Stimulated activated CD4-positive, alpha-beta T cell treated with anti-CD3 and anti-CD28 coated beads, Interleukin-12 subunit alpha, Interleukin-12 subunit beta, amount 100 ng/mL, for 24 hours (primary cell): ENCODE measurements at regions not wholly inside any gene's neighbourhood (a gene's known extent, or its start where the extent isn't known, plus 50 kb on each side); places are given as distances from the start of the nearest gene placed in this dataset.
"Not testable (repeated sequence)": the region's sequence is repeated elsewhere in the genome, so short reads cannot be mapped to it uniquely, and the experiment has no call there.

Experiments used
- DNase-seq, 2 experiments: peaks; one replicate each; pipeline ENCODE4 v3.0.0-alpha.2; 2020; ENCODE audit warnings: low read depth in 2 of 2

- DNase-seq, result no peak
These were observed 357.7 kb upstream of the BOD1L1 start for GRCh38 chr4:13984991-13985800.

DNA sequence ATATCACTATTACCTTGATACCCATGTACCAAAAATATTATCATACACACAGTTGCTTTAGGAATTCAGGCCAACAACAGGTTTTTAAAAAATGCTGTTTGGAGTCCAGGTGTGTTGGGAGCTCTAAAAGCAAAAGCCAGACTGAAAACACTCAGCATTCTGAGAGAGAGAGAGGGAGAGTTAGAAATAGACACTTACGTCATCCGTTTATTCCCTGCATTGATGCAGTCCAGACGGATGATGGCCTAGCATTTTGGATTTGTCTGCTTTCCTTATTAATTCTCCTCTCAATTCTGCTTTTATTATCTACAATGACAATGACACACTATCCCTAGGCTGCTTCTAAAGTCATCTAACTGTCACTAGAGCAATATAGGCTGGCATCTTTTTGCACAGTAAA is 358.3 kb upstream of the BOD1L1 start:
- DNase-seq, result no peak

GRCh38 chr4:13986548-13986947 is 359.0 kb upstream of the BOD1L1 start:
- no peak for DNase-seq

DNA sequence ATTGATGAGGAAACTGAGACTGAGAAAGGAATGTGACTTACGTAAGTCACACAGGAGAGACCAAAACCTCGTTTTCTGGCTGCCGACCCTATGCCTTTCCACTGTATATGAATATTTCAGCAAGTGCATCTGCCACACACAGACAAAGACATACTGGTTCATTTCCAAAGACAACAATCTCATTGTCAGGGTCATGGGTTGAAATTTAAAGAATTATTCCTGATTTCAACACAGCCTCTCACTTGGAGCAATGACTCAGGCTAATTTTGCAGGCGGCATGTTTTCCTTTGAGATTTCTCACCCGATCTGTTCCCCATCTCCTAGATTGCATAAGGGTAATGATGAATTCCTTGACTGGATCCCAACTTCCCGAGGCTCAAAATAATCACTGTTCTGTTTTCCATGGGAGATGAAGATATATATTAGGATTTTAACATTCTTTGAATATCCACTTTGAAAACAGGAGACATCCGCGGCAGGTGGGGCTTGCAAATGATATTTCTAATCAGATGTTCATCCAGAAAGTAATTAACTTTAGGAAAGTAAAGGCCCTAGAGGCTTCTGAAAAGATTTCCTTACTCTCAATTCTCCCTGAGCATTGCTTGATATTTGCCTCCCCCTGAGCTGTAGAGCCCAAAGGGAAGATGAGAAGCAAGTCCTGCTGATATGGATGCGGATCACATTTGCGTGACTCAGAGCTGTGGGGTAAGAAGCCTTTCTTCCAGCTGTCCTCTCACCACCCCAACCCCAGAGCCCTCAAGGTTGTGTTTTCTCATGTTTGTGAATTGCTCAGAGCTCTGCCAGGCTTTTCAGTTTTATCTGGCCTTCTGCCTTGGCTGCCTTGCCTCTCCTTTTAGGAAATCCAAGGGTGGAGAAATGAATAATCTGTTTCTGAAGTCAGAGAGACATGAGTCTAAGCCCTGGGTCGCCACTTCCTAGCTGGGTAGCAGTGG is 361.1 kb upstream of the BOD1L1 start:
- no peak for DNase-seq

- no peak for DNase-seq
These were observed 362.0 kb upstream of the BOD1L1 start for GRCh38 chr4:13989501-13989900.

DNA sequence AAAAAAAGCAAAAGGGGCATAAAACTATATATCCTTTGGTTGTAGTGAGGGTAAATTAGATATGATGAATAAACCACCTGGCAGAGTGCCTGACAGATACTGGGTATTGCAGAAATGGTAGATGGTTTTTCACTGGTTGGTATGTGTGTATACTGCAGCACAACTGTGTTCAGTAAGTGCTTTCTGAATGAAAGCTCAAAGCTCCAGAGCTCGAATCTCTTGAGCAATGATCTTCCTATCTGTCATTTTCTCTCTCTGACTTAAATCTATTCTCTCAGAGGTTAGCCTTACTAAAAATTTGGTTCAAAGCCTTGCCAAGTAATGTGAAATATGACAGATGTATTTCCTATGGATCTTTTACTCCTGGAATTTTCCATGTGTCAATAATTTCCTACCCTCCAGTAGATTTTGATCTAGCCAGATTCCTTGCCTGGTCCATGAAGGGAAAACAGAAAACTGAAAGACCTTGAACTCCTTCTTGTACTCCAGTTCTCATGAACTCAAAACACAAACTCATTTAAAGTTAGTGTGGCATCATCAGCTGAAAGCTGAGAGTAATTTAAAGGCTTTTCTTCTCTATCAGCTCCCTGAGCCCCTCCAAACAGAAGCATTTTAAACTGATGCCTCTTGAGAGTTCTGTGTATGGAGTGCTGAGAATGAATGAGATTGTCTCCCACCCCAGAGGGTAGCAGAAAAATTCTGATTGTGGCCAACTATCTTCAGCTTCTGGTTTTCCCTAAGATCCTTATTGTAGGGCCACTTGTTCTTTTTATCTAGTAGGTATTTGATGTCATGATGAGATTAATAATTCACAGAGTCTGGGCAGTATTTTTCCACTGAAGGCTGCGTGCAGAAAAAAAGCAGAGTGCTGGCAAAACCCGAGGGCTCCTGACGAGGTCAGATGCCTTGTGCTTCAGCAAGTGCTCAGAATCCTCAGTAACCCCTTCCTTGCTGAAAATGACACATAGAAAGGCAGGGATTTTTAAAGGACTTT is 363.4 kb upstream of the BOD1L1 start:
- no peak for DNase-seq

DNA sequence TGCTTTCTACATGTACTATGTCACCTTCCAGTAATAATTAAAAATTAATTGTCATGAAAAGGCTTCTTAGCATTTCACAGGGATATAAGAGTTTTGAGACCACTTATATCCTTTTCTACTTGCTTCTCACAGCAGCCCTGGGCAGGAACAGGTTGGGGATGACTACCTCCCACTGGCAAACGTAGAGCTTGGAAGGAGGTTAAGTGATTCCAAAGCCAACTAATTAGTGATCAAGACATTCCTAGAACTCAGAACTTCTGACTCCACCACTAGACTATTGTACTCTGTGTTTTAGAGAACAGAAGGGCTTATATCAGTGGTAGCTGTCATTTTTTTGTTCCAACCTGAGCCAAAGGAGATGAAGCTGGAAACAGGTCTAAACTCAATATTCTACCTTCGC is 364.5 kb upstream of the BOD1L1 start:
- DNase-seq, result no peak

GRCh38 chr4:13992975-13993520 is 365.5 kb upstream of the BOD1L1 start:
- DNase-seq, result no peak

- no peak for DNase-seq
These were observed 366.5 kb upstream of the BOD1L1 start for GRCh38 chr4:13994016-13994415.

- no peak for DNase-seq
These were observed 371.4 kb upstream of the BOD1L1 start for GRCh38 chr4:13998850-13999445.

- DNase-seq, result no peak
These were observed 372.7 kb upstream of the BOD1L1 start for GRCh38 chr4:14000091-14000814.

GRCh38 chr4:14002331-14002730 is 374.8 kb upstream of the BOD1L1 start:
- not testable (repeated sequence) for DNase-seq

DNA sequence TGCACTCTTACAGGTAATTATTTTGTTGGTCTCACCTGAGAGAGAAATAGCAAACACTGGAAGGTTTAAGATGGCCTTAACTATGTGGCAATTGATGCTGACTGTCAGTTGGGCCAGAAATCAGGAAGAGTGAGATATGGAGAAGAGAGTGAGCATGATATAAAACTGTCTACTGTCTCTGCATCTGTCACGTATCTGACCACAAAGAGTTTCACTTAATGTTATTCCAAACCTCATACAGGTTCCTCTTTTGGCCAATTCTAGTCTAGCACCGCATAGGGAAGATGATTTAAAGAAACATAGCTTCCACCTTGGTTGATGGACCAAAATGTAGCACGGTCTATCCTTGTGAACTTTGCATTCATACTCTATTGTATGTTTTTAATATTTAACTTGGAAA is 381.0 kb upstream of the BOD1L1 start:
- DNase-seq, result no peak

DNA sequence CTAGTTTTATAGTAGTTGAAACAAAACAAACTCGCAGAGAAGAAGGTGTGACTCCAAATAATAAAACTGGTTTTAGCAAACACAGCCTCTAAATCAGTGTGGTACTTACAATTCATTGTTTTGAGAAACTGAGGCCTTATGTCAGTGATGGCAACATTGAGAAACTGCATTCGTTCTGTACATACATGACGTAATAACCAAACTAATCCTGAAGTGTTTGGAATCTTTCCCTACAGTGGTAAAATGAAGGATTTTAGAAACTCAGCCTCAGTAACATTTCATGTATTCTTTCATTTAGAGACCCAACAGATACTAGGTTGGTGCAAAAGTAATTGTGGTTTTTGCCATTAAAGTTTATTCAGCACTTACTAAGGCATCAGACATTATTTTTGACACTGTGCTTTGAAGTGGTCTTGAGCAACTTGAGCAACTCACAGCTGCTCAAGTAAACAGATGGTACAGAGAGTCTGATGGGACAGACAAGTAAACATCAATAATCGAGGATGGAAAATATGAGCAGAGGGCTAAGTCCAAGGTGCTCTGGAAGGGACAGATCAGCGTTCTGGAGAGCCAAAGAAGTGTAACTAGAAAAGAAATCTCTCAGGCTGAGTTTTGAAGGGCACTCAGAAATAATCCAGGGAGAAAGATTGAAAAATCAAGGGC is 390.8 kb upstream of the BOD1L1 start:
- no peak for DNase-seq

GRCh38 chr4:14022456-14022855 is 394.9 kb upstream of the BOD1L1 start:
- DNase-seq, result no peak

GRCh38 chr4:14023036-14023435 is 395.5 kb upstream of the BOD1L1 start:
- DNase-seq, result no peak

GRCh38 chr4:14023896-14024295 is 396.4 kb upstream of the BOD1L1 start:
- DNase-seq, result no peak

DNA sequence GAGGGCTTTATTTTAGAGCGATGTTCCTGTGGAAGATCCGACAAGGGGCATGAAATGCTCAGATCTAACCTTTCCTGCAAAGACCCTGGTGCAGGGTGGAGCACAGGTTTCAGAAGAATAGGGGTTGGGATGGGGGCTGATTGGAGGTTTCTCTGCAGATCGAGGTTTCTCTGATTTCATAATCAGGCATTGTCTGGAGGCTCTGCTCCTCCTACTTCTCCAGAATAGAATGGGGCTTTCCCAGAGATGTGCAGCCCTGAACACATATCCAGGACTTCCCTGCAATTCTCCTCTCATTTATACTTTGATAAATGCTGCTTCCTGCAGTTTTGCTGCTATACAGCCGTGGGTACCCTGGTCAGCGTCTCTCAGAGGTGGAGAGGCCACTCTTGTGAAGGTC is 397.6 kb upstream of the BOD1L1 start:
- no peak for DNase-seq

DNA sequence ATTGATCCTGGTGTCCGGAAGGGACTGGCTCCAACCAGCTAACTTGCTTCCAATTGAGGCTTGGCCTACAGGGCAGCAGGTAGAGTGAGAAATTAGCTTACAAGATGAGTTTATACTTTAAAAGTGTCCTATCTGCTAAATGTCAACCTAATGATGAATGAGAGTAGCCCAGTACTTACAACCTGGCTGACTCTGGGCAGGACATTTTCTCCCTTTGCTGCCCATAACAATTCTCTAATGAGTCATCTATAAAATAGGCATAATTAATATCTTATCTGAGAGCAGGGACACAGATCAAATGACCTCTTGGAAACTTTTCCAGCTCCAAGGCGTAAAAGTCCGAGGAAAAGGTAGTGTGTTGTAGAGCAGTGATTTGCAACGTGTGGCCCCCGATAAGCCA is 398.4 kb upstream of the BOD1L1 start:
- DNase-seq, result no peak

DNA sequence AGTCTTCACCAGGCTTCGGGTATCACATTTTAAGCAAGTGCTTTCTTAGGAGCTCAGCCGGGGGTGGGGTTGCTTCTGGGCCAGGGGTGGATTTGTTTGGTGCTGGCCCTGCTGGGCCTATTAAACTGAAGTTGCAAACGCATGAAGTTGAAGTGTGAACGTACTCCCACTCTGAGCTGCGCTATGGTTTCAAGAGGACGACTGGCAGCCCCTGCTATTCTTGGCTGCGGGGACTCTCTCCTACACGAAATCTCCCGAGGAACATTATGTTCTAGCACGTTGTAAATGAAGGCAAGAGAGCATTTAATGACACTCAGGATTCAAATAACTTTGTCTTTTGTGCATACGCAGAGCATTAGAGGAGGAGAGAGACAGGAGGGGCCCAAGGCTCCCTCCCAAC is 401.3 kb upstream of the BOD1L1 start:
- DNase-seq, result no peak
